AG09319 (cell line): ENCODE measurements at regions not wholly inside any gene's neighbourhood (a gene's known extent, or its start where the extent isn't known, plus 50 kb on each side); places are given as distances from the start of the nearest gene placed in this dataset.

Experiments
- DNase-seq: peaks from one replicate; pipeline ENCODE4 v3.0.0-alpha.2; 2010; ENCODE audit warnings: low read depth; ENCODE audit errors: extremely low read depth
- CTCF ChIP-seq: IDR thresholded peaks from 2 replicates; pipeline ENCODE4 v1.5.1; 2011; ENCODE audit warnings: low read depth, mild to moderate bottlenecking, inconsistent platforms, low read length, moderate library complexity

- no peak for TF ChIP-seq CTCF
These were observed 697.6 kb upstream of the ALCAM start for GRCh38 chr3:104669083-104669482.

DNA sequence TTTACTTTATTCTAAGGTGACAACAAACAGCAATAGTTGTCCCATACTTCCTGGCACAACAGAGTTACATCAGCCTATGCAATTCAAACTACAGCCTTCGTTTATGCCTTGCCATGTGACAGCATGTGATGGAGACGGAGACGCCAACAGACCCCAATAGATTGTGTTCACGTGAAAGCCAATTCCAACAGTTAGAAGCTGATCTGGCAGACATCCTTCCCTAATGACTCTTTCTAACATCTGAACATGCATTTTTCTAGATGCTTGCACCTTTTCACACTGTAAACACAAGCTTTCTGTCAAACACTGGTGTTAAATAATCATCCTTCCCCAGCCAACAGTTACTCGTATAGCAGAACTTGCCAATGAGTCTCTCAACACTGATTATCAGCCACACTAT, 694.4 kb upstream of the ALCAM start:
- TF ChIP-seq CTCF = no peak
- no peak for DNase-seq

More at GRCh38 chr3:104669083-104669482, 697.6 kb upstream of the ALCAM start:
- DNase-seq = no peak

DNA sequence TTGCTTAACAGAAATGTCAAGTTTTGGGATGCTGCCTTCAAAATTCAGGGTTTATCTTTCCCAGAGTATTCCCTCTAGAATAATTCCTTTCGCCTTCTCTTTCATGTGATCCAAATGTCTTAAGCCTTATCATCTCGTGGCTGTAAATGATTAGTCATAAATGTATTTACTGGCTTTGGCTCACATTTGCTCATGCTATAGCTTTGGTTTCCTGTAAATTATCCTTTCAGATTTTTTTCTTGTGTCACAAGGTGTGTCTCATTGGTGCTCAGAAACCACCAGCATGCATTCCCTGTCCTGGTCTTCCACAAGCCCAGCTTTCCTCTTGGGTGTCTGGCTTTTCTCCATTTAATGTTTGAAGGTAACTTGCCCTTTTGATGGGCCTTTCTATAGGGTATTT, 692.7 kb upstream of the ALCAM start:
- no peak for TF ChIP-seq CTCF

DNA sequence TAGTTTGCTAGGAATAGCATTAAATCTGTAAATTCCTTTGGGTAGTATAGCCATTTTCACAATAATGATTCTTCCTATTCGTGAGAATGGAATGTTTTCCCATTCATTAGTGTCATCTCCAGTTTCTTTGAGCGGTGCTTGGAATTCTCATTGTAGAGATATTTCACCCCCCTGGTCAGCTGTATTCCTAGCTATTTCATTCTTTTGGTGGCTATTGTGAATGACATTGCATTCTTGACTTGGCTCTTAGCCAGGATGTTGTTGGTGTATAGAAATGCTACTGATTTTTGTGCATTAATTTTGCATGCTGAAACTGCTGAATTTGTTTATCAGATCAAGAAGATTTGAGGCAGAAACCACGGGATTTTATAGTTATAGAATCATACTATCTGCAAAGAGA, 690.5 kb upstream of the ALCAM start:
- TF ChIP-seq CTCF = no peak
- no peak for DNase-seq

More for the DNA sequence above, 692.7 kb upstream of the ALCAM start:
- no peak for DNase-seq

- DNase-seq = no peak
- TF ChIP-seq CTCF = no peak
These were observed 688.8 kb upstream of the ALCAM start for GRCh38 chr3:104677932-104678331.

GRCh38 chr3:104685492-104685891, 681.2 kb upstream of the ALCAM start:
- no peak for DNase-seq
- no peak for TF ChIP-seq CTCF

DNA sequence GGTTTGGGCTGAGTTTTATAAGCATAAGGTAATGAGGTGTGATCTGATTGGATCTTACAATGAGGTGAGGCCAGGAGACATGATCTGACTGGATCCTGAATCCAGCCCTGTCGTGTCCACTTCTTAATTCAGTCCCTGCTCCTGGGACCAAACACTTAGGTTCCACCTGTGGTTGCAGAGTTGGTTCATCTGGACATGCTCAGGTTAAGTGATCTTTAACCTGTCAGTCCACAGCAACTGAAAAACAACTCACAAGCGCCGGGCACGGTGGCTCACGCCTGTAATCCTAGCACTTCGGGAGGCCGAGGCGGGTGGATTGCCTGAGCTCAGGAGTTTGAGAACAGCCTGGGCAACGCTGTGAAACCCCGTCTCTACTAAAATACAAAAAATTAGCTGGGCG, 679.3 kb upstream of the ALCAM start:
- DNase-seq = no peak
- TF ChIP-seq CTCF = no peak
